MM.1S (cell line): ENCODE measurements at regions not wholly inside any gene's neighbourhood (a gene's known extent, or its start where the extent isn't known, plus 50 kb on each side); places are given as distances from the start of the nearest gene placed in this dataset.

ENCODE experiments used
- DNase-seq: peaks from one replicate; pipeline ENCODE4 v3.0.0-alpha.2; 2015
- H2AFZ ChIP-seq: fragments of 300-600 bp; sonication (generic); 2 replicates; pipeline ENCODE4 v1.6.0; 2016; ENCODE audit warnings: antibody characterized with exemption, low read length
- H3F3A ChIP-seq: fragments of 300-600 bp; sonication (generic); 2 replicates; pipeline ENCODE4 v1.6.1; 2016; ENCODE audit warnings: mild to moderate bottlenecking, antibody characterized with exemption, low read length, moderate library complexity, mixed read lengths; ENCODE audit not compliant: insufficient read depth
- H3K27ac ChIP-seq: fragments of 300-600 bp; sonication (generic); 2 replicates; pipeline ENCODE4 v1.5.1; 2016; ENCODE audit warnings: mild to moderate bottlenecking, low read length
- H3K27me3 ChIP-seq: fragments of 300-600 bp; sonication (generic); replicated peaks from 2 replicates; pipeline ENCODE4 v1.6.0; 2016; ENCODE audit warnings: low read length; ENCODE audit not compliant: insufficient read depth
- H3K36me3 ChIP-seq: fragments of 300-600 bp; sonication (generic); replicated peaks from 2 replicates; pipeline ENCODE4 v1.6.1; 2016; ENCODE audit warnings: mild to moderate bottlenecking, low read length, mixed read lengths; ENCODE audit not compliant: insufficient read depth
- H3K4me1 ChIP-seq: fragments of 300-600 bp; sonication (generic); 2 replicates; pipeline ENCODE4 v1.6.1; 2016; ENCODE audit warnings: low read length, mixed read lengths
- H3K4me2 ChIP-seq: fragments of 300-600 bp; sonication (generic); 2 replicates; pipeline ENCODE4 v1.6.0; 2016; ENCODE audit warnings: low read depth, low read length
- H3K4me3 ChIP-seq: fragments of 300-600 bp; sonication (generic); 2 replicates; pipeline ENCODE4 v1.5.1; 2016; ENCODE audit warnings: low read length, mixed read lengths
- H3K79me2 ChIP-seq: fragments of 300-600 bp; sonication (generic); 2 replicates; pipeline ENCODE4 v1.6.1; 2016; ENCODE audit warnings: mixed run types, low read length, mixed read lengths
- H3K9ac ChIP-seq: fragments of 300-600 bp; sonication (generic); 2 replicates; pipeline ENCODE4 v1.6.1; 2016; ENCODE audit warnings: low read length, mixed read lengths
- H3K9me2 ChIP-seq: fragments of 300-600 bp; sonication (generic); replicated peaks from 2 replicates; pipeline ENCODE4 v1.6.1; 2016; ENCODE audit warnings: mild to moderate bottlenecking, low read length, mixed read lengths; ENCODE audit not compliant: insufficient read depth
- H3K9me3 ChIP-seq: fragments of 300-600 bp; sonication (generic); replicated peaks from 2 replicates; pipeline ENCODE4 v1.6.1; 2016; ENCODE audit warnings: mild to moderate bottlenecking, low read length, mixed read lengths; ENCODE audit not compliant: insufficient read depth
- H4K20me1 ChIP-seq: fragments of 300-600 bp; sonication (generic); 2 replicates; pipeline ENCODE4 v1.6.1; 2016; ENCODE audit warnings: mild to moderate bottlenecking, low read length, moderate library complexity, mixed read lengths; ENCODE audit not compliant: insufficient read depth
- CTCF ChIP-seq: fragments of 300-600 bp; sonication (generic); IDR thresholded peaks from 2 replicates; pipeline ENCODE4 v1.5.1; 2016; ENCODE audit warnings: antibody characterized with exemption, low read length, mixed read lengths
- EZH2 ChIP-seq: fragments of 300-600 bp; sonication (generic); optimal IDR thresholded peaks from 2 replicates; pipeline ENCODE3; 2017; ENCODE audit warnings: low read depth, mild to moderate bottlenecking, antibody characterized with exemption, low read length, mixed read lengths
- EZH2phosphoT487 ChIP-seq: fragments of 300-600 bp; sonication (generic); IDR thresholded peaks from 2 replicates; pipeline ENCODE4 v1.6.1; 2018; ENCODE audit warnings: antibody characterized with exemption, low read length

DNA sequence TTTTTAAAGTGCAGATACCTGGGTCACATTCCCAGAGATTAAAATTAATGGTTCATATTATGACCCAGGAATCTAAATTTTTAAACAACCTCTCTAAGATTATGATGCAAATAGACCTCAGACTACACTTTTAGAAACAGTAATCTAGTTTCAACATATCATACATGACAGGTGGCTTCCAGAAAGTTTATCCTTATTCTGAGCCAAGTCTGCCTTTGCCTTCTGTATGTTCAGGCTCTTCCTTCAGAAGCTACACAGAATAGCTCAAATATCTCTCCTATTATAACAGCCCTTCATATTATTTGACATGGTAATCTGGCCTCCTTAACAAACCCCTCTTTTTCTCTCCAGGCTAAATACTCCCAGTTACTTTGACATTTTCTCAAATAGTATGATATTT lies 101.9 kb downstream of the FZD1 start:
- H3K4me2 ChIP-seq = no peak overlapping the region
- H3K36me3 ChIP-seq = no peaks in the 10 kb centered on the region
- H3K79me2 ChIP-seq = no peaks in the 10 kb centered on the region
- no peaks in the 10 kb centered on the region for H4K20me1 ChIP-seq
- no peak overlapping the region for H3K9ac ChIP-seq
- H3K4me1 ChIP-seq = no peaks in the 10 kb centered on the region
- no peak overlapping the region for H3K4me3 ChIP-seq
- H3K9me3 ChIP-seq = no peaks in the 10 kb centered on the region
- no peaks in the 10 kb centered on the region for H3F3A ChIP-seq
- no peak overlapping the region for H2AFZ ChIP-seq
- no peaks in the 10 kb centered on the region for H3K27me3 ChIP-seq
- no peak for DNase-seq
- H3K9me2 ChIP-seq = no peaks in the 10 kb centered on the region
- no peak for TF ChIP-seq EZH2
- TF ChIP-seq EZH2phosphoT487 = no peak
- no peak for TF ChIP-seq CTCF
- H3K27ac ChIP-seq = no peak overlapping the region

- no peak overlapping the region for H3K4me2 ChIP-seq
- no peaks in the 10 kb centered on the region for H3F3A ChIP-seq
- no peak overlapping the region for H3K27ac ChIP-seq
- no peaks in the 10 kb centered on the region for H3K79me2 ChIP-seq
- no peak for TF ChIP-seq CTCF
- TF ChIP-seq EZH2phosphoT487 = no peak
- TF ChIP-seq EZH2 = no peak
- no peak for DNase-seq
- H4K20me1 ChIP-seq = no peaks in the 10 kb centered on the region
- no peak overlapping the region for H3K4me3 ChIP-seq
- no peak overlapping the region for H3K9ac ChIP-seq
- H3K27me3 ChIP-seq = no peaks in the 10 kb centered on the region
- no peaks in the 10 kb centered on the region for H3K4me1 ChIP-seq
- no peaks in the 10 kb centered on the region for H3K36me3 ChIP-seq
- H3K9me3 ChIP-seq = no peaks in the 10 kb centered on the region
- H2AFZ ChIP-seq = no peak overlapping the region
- H3K9me2 ChIP-seq = no peaks in the 10 kb centered on the region
These were observed 103.8 kb downstream of the FZD1 start for GRCh38 chr7:91367812-91368578.

DNA sequence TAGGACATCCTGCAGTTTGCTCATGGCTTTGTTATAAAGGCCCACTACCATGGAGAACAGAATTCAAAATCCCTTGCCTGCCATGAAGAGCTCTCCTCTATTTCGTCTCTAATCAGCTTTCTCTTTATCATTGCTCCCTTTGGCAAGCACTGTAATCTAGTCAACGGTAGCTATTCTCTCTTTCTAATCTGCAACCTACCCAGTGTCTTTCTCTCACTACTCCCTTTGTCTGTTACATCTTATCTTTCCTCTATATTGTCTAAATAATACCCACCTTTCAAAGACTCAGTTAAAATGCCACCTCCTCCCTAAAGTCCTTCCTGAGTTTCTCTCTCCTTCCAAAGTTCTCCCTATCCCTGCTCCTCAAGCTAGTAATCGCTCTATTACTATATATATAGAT lies 108.1 kb downstream of the FZD1 start:
- H3K4me1 ChIP-seq = no peaks in the 10 kb centered on the region
- TF ChIP-seq CTCF (no peak), EZH2phosphoT487 (no peak), EZH2 (no peak)
- H3F3A ChIP-seq = no peaks in the 10 kb centered on the region
- H4K20me1 ChIP-seq = no peaks in the 10 kb centered on the region
- H3K9ac ChIP-seq = no peak overlapping the region
- H3K27me3 ChIP-seq = no peaks in the 10 kb centered on the region
- no peak overlapping the region for H3K4me3 ChIP-seq
- no peak overlapping the region for H3K27ac ChIP-seq
- no peaks in the 10 kb centered on the region for H3K79me2 ChIP-seq
- no peaks in the 10 kb centered on the region for H3K36me3 ChIP-seq
- DNase-seq = no peak
- H2AFZ ChIP-seq = no peak overlapping the region
- no peaks in the 10 kb centered on the region for H3K9me2 ChIP-seq
- no peaks in the 10 kb centered on the region for H3K9me3 ChIP-seq
- H3K4me2 ChIP-seq = no peak overlapping the region
